ENCODE measurements at regions not wholly inside any gene's neighbourhood (a gene's known extent, or its start where the extent isn't known, plus 50 kb on each side); places are given as distances from the start of the nearest gene placed in this dataset.

DNA sequence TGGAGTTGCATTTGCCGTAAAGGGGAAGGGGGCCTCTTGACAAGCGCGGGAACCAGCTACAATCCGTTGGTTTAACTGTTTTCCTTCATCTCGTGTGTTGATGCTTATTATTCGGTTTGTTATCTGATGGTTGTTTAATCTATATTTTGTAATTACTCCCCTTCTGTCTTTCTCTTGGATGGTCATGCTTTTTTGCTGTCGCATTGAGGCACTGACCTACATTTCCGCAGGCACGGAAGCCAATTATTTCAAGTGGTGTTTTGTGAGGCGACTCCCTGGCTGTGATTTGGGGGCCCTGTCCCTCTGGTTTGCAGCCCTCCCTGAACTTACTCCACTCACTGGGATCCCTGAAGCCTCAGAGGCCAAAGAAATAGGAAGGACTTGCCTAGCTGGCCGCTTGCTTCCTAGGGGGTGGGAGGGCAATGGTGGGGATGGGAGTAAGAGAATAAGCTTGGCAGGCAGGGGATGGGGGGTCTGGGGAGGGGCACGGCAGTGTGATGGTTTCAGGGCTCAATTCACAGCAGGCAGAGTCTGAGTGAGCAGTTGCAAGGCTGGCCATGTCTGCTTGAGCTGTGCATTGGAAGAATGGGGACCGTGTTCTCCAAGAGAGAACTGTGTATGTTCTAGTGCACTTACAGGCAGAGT is 165.8 kb upstream of the B3GAT1 start:
- DNase-seq (ENCODE audit: low read depth in 3 of 3) = no peak

DNA sequence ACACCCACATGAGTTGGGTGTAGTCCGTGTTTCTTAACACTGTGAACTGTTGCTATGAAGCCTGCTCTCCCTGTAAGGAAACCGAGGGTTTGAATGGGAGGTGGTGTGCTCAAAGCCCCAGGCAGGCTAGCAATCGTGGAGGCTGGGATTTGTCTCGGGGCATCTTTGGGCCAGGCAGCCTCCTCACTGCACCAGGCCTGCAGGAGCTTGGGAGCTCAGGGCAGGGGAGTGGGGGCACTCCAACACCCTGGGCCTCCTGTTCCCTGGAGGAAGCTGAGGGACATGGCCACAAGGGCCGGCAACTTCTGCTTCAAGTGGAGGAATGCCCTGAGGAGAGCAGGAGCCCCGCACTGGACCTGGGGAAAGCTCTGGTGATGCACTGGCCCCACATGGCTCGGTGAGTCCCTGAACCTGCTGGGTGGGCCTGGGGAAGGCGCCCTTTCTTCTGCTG is 164.7 kb upstream of the B3GAT1 start:
- DNase-seq (ENCODE audit: low read depth in 3 of 3) = no peak

DNA sequence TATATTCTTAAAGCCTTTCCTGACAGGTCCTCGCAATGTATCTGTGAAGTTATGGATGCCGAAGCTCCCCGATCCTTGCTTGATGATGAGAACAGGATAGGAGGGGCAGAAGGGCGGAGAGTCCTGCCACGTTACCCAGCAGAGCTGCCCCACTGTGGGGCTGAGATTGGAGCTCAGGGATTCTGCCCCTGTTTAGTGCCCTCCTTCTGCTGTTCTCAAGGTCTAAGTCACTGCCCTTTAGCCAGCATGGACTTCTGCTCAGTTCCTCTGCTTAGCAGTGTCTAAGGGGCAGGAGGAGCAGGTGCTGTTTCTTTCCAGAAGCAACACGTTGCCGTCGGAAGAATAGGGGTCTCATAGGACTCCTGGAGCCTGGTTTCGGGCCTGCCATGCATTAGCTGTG is 164.2 kb upstream of the B3GAT1 start:
- no peak for DNase-seq (ENCODE audit: low read depth in 3 of 3)

DNA sequence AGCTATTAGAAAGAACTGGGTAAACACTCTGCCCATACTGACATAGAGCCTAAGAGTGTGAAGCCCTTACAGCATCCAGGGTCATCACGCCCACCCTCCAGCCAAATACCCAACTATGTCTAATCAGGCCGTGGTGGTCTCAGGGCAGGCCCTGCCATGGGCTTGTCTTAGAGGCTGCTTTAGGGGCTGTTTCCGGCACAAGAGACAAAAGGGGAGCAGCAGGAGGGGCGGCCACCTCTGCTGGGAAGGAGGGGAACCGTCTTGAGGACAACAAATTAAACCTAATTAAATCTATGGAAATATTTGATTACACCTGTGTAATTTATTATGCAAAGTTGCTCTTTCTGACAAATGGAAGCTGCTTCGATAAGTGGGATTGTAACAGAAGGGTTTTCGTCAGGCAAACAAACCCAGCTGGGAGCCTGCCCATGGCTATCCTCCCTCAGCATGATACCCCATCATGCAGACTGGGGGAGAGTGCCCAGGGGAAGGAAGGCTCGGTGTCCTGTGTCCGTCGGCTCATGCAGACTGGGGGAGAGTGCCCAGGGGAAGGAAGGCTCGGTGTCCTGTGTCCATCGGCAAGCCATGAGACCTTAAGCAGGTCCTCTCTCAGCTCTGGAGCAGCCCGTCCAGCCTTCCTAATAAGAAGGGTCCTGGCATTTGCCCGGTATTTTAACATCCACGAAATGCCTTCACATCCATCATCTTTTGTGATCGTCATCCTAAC is 163.6 kb upstream of the B3GAT1 start:
- no peak for DNase-seq (ENCODE audit: low read depth in 3 of 3)

DNA sequence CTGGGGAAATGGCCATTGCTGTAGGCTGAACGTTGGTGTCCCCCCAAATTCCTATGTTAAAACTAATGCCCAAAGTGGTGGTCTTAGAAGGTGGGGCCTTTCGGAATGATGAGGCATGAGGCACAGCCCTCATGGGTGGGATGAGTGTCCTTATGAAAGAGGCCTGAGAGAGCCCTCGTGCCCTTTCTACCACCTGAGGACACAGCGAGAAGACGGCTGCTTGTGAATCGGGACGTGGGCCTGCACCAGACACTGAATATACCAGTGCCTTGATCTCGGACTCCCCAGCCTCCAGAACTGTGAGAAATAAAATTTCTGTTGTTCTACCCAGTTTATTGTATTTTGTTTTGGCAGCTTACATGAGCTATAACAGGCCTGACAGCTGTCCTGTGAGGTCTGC is 162.9 kb upstream of the B3GAT1 start:
- DNase-seq (ENCODE audit: low read depth in 3 of 3) = no peak

DNA sequence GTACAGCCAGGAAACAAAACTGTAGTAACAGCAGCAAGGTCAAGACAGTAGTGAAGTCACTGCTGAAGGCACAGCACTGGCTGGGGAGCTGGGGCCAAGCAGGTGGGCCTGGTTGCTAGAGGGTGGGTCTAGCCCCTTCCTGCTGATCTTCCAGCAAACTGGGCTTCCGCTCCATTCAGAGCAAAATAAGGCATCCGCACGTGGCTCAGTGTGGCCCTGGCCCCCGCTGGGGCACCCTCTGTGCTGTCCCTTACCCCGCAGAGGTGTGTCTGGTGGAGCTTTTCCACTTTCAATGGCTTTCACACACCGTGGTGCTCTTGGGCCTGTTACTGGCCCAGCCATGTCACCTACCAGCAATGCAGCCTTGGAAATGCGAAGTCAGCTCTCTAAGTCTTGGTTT is 162.4 kb upstream of the B3GAT1 start:
- DNase-seq (ENCODE audit: low read depth in 3 of 3) = no peak

DNA sequence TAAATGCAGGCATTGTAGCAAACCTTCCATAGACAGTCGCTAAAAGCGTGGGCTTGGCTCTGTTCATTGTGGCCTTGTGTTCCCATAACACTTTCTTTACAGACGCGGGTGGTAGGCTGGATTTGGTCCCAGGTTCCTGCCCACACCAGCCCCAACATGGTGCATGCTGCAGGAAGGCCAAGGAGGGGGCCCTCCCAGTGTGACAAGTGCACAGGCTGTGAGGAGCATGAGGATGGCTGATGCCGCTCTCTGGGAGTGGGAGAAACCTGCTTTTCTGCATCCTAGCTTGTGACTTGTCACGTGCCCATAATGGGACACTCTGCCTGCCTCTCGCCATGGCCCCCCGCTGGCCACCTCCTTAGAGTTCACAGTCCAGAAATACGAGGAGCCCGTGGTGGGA is 161.8 kb upstream of the B3GAT1 start:
- no peak for DNase-seq (ENCODE audit: low read depth in 3 of 3)

DNA sequence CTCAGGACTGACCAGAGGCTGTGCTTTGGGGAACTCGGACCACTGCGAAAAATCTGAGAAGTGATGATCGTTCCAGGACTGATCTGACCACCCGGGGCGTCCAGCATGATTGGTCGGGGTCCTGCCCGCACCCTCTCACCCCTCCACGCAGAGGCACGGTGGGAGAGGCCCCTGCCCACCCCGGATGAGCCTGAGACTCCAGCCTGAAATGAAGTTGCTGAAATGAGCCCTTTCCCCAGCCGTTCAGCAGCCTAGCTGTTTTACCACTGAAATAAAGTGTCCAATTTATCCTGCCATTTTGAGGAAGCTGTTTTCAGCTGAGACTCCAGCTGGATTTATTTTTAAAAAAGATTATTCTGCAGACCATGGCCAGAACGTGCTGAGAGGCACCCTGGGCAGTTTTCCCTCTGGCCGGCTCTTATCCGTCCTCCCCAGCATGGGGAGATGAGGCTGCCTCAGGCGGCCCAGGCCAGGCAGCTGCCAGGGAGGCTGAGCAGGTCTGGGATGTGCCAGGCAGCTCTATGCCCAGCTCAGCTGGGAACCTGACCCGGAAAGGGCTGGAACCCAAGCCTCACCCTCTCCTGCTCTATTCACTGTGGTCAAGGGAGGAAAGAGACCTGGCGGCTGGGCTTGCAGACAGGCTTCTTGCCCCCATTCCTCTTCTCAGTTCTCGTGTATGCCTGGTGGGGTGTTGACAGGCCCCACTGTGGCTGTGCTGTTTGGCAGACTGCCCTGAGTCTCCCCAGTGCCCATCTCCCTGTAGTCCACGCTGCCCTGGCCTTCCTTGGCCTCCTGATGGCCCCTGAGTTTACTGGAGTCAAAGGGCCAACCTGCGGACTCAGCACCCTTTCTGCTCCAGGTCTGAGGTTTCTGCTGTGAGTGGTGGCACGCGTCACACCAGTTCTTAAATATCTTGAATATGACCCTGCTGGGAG is 161.0 kb upstream of the B3GAT1 start:
- DNase-seq (ENCODE audit: low read depth in 3 of 3) = no peak

DNA sequence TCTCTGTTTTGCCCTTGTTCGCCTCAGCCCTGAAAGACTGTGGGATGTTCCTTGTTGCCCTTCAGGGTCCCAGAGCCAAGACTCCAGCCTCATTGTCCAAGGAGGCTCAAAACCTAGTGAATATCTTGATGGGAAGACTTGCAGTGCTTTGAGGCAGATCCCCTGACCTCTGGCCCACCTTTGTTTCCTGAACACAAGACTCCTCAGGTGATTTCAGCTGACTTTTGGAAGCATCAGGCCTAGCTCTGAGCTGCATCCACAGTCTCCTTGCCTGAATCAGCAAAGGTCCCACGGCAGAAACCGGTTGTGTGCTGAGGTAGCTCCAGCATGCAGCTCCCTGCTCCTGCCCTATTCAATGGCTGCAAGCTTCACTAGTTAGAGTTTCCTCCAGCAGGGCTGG is 159.3 kb upstream of the B3GAT1 start:
- DNase-seq (ENCODE audit: low read depth in 3 of 3) = no peak

DNA sequence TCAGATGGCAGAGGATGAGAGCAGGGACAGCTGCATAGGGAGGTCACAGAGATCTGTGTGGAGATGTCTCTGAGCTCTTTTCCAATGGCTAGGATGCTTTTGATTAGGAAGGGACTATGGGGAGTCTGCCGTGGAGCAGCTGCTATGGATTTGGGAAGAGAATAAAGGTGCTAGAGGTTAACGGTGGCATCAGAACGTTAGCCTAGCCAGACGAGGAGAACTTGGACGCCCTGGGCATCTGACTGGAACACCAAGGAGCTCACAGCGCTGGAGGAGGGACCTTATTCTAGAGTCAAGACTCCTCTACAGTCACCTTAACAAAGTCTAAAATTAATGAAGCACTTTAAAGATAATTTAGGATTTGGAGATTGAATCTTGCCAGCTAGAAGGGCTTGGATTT is 157.2 kb upstream of the B3GAT1 start:
- DNase-seq (ENCODE audit: low read depth in 3 of 3) = no peak

DNA sequence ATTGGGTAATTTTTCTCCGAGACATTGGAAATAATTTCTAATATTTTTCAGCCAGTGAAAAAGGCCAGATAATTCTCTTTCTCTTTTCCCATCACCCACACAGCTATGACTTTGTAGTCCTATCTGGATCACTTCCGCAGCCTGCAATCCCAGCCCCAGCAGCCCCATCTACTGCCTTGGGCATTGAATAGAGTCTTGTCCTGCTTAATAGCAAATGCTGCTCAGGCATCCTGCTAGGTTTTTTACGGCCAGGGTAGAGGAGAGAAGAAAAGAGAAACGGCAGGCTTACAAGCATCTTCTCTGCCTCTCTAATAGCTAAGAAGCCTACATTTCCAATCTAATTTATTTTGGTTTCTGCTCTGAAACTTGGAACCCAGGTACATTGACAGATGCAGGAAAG is 154.3 kb upstream of the B3GAT1 start:
- no peak for DNase-seq (ENCODE audit: low read depth in 3 of 3)

DNA sequence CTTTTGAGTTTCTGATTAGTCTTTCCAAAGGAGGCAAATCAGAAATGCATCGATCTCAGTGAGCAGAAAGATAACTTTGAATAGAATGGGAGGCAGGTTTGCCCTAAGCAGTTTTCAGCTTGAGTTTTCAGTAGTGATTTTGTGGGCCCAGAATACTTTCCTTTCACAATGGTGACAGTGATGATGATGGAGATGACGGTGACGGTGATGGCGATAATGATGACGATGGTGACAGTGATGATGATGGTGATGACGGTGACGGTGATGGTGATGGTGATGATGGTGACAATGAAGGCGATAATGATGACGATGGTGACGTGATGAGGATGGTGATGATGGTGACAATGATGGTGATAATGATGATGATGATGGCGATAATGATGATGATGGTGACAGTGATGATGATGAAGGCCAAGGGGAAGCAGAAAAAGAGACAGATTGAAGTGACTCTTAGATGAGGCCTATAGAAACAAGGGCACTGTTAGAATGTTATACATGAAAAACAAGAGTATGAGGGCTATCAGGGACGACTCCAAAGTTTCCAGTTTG is 153.4 kb upstream of the B3GAT1 start:
- no peak for DNase-seq (ENCODE audit: low read depth in 3 of 3)

DNA sequence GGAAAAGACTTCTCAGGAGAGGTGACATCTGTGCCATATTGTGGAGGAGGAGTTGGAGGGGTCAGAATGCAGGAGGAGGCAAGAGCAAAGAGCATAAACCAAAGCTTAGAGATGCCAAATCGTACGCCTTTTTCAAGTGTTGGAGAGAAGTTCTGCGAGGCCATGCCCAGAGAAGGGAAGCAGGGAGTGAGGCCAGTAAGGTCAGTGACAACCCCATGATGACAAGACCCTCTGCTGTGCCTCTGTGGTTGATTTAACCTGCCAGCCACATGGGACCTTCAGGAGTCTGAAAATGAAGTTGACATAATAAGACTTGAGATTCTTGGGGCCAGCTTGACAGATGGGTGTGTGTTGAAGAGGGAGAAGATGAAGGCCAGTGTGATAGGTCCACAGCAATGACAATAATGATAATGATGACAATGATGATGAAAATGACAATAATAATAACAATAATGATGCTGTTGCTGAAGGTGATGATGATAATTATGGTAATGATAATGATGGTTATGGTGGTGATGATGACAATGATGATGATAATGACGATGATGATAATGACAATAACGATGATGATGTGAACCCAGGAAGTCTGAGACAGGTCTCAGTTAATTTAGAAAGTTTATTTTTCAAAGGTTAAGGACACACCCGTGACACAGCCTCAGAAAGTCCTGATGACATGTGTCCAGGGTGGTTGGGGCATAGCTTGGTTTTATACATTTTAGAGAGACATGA is 152.6 kb upstream of the B3GAT1 start:
- DNase-seq (ENCODE audit: low read depth in 3 of 3) = no peak

DNA sequence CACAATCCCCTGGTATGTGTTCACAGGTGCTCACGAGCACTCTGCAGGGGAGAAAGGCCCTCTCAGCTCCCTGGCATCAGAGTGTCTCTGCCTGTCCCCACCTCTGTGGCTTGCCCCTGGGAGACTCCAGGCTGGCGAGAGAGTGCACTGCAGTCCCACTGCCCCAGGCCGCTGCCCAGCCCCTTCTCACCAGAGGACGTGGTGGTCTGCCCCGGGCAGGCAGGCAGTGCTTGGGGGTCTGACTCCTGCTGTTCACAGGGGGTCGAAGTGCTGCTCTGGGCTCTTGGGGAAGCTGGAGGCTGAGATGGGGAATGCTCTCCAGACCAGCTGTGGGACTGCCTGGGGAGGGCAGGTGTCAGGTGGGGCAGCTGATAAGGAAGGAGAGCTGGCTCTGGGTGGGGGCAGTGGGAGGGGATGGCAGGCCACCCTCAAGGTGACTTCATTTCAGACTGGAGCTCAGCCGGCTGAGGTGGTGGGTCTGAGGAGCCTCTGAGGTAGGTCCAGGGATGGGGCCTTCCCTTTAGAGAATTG is 151.0 kb upstream of the B3GAT1 start:
- no peak for DNase-seq (ENCODE audit: low read depth in 3 of 3)

DNA sequence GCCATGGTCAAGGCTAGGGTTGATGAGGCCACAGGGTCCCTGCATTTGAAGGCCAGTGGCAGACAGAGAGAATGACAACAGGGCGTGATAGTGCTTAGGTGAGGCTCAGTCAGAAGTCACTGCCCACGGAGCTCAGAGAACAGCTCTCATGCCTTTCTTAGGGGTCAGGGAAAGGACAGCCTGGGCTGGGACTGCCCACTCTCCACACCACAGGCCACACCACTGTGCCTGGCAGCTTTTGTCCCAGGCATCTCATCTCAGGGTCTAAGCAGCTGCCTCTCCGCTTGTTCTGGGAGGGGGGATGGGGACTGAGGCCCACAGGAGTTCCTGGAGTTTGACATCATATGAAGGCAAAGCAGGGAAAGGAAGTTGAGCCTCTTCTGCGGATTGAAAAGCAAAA is 150.2 kb upstream of the B3GAT1 start:
- DNase-seq (ENCODE audit: low read depth in 3 of 3) = no peak

DNA sequence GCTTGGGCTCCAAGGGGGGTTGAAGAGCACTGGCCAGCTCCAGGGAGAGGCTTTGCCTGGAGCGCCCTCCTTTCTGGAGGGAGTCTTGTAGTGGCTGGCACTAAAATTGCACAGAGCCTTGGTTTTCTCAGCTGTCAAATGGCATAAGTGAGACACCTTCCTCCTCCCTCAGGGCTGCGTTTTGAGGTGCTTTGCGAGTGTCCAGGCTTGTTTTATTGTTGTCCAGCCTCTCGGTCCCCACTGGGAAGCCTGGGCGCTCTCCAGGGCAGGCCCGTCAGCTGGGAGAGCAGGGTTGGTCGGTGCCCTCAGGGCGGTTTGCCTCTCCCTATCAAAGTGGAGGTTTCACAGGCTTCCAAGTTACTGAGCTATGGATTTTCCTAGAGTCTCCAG is 149.3 kb upstream of the B3GAT1 start:
- no peak for DNase-seq (ENCODE audit: low read depth in 3 of 3)

DNA sequence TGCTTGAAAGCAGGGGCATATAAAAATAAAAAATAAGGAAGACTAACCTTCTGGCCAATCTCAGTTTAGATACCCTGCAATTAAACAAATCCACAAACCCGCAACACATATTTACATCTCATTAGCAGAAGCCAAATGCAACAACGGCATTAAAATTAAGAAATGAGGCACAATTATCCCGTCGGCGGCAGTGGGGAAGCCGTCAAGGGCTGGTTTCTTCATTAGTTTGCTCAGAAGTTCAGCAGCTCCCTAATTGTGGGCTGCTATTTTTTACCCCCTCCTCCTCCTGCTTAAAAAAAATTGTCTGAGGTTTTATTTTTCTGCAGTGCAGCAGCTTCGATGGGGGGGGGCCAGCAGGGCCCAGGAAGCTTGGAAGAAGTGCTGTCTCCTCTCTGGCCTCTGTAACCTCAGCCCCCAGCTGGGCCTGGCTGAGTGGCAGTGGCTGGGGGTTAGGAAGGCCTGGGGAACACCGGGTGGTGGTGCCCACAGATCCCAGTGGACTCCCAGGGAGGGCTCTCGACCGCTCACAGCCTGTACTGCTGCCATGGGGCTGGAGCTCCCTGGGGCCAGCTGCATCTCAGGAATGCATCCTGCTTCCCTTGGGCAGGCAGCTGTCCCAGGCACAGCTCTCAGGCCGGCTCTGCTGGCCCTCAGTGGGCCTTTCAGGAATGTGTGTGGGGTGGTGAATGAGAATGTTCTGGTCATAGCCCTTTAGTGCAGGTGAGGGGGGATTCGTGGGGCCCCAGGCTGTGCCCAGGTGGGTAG is 148.7 kb upstream of the B3GAT1 start:
- no peak for DNase-seq (ENCODE audit: low read depth in 3 of 3)

DNA sequence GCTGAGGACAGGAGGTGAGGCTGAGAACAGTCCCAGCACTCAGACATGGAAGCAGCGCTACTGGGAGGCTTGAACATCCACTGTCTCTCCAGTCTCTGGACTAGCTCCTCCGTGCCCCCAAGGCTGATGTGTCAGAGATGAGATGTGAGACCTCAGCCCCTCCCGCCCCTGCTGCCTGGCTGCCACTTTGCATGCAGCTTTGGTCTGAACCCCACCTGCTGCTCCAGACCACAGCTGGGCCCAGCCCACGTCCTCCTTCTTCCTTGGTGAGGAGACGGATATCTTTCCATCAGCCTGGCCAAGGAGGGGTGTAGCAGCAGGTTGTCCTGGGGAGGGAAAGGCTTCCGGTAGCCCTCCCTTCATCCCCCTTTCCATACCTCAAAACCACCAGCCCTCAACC is 148.0 kb upstream of the B3GAT1 start:
- DNase-seq (ENCODE audit: low read depth in 3 of 3) = no peak

DNA sequence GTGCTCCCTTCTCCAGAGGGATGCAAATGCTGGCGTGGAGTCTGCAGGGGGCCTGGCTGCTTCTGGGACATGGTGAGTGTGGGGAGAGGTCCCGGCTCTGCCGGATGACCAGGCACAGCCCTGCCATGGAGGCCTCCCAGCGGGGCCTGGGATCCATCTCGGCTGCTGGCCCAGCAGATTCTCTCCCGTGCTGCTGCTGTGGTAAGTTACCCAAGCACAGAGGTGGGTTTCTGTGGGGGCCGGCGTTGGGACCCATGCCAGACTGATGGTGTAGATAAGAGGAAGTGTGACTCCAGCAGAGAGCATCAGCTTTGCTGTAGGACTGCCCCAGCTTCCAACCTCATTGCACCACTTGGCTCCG is 147.5 kb upstream of the B3GAT1 start:
- no peak for DNase-seq (ENCODE audit: low read depth in 3 of 3)

DNA sequence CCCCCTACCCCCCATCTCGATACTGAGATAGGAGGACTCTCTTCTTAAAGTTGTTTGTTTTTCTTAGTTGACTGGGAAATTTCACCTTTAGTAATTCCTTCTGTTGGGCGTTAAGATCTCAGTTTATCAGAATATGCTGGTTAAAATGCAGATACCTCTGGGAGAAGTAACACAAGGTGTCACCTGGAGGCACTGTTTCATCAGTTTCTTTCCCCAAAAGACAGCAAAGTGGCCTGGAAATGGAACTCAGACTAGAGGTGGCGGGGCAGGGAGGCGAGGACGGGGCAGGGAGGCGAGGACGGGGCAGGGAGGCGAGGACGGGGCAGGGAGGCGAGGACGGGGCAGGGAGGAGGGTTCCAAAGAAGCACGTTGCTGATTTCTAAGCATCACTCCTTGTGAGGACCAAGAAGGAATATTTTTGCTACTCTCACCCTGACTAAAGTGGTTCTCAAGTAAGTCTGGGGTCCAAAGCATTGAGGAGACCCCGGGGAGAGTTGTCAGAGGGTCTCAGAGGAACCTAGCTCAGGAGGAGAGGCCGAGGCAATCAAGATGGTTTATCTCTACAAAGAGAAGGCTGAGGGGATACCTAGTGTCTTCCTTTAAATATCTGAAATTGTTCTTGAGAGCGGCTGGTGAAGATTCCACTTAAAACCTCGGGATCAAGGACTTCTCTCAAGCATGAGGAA is 147.0 kb upstream of the B3GAT1 start:
- DNase-seq (ENCODE audit: low read depth in 3 of 3) = no peak

All from stimulated activated CD4-positive, alpha-beta T cell treated with anti-CD3 and anti-CD28 coated beads, TNF-alpha, amount 100 ng/mL, for 4 hours (primary cell).